K562 (cell line): ENCODE measurements at regions not wholly inside any gene's neighbourhood (a gene's known extent, or its start where the extent isn't known, plus 50 kb on each side); places are given as distances from the start of the nearest gene placed in this dataset.
A peak's percentile ranks its signal among the peaks of the same experiment; 100 is the strongest.

ENCODE experiments used
- ARID2 ChIP-seq: fragments of 450-650 bp; IDR thresholded peaks from 2 replicates; pipeline ENCODE4 v1.6.1; 2017; ENCODE audit warnings: antibody characterized with exemption, mild to moderate bottlenecking
- C11orf30 ChIP-seq: fragments of 450-650 bp; IDR thresholded peaks from 2 replicates; pipeline ENCODE4 v1.6.1; 2016; ENCODE audit warnings: low read depth, mild to moderate bottlenecking
- CEBPG ChIP-seq, 3 experiments: fragments of 200-800 bp in 1 of 3; sonication (Bioruptor generic) in 1 of 3; sonication (generic) in 1 of 3; formaldehyde crosslinking in 1 of 3; IDR thresholded peaks in 2 of 3; conservative IDR thresholded peaks in 1 of 3; 2 replicates each; pipeline versions ENCODE4 v1.6.1 to v1.8.0; 2016 to 2022; ENCODE audit warnings: missing compliant biosample characterization in 2 of 3, missing genetic modification characterization in 2 of 3, mild to moderate bottlenecking in 1 of 3, missing genetic modification reagents in 1 of 3
- CREB1 ChIP-seq, 2 experiments: sonication (generic) in 1 of 2; formaldehyde crosslinking in 1 of 2; IDR thresholded peaks; 2 replicates each; pipeline versions ENCODE4 v1.6.1 to v1.8.0; 2012 to 2022; ENCODE audit warnings: inconsistent platforms in 1 of 2, mild to moderate bottlenecking in 1 of 2, missing genetic modification reagents in 1 of 2, moderate library complexity in 1 of 2
- EP400 ChIP-seq: fragments of 450-650 bp; IDR thresholded peaks from 2 replicates; pipeline ENCODE4 v1.6.1; 2017; ENCODE audit warnings: antibody characterized with exemption, mild to moderate bottlenecking, moderate library complexity
- GTF2A2 ChIP-seq: IDR thresholded peaks from 2 replicates; pipeline ENCODE4 v1.6.1; 2016; ENCODE audit warnings: mild to moderate bottlenecking, missing genetic modification characterization, missing compliant biosample characterization
- HDGF ChIP-seq: fragments of 450-650 bp; IDR thresholded peaks from 2 replicates; pipeline ENCODE4 v1.6.1; 2016
- MAFF ChIP-seq: IDR thresholded peaks from 2 replicates; pipeline ENCODE4 v1.6.1; 2012; ENCODE audit warnings: low read length, improper control_type of control experiment
- MAFK ChIP-seq: IDR thresholded peaks from 2 replicates; pipeline ENCODE4 v1.6.1; 2011; ENCODE audit warnings: low read length, improper control_type of control experiment
- MYC ChIP-seq, 2 experiments: fragments of 250-450 bp in 1 of 2; sonication (Bioruptor Pico) in 1 of 2; IDR thresholded peaks; 2 replicates each; pipeline versions ENCODE4 v1.5.1 to v1.6.1; 2012 to 2021; ENCODE audit warnings: low read depth in 2 of 2, borderline replicate concordance in 1 of 2, improper control_type of control experiment in 1 of 2, low read length in 1 of 2, mild to moderate bottlenecking in 1 of 2, moderate library complexity in 1 of 2
- PML ChIP-seq: IDR thresholded peaks from 2 replicates; pipeline ENCODE4 v1.6.1; 2012; ENCODE audit warnings: low read length, inconsistent platforms
- SMARCE1 ChIP-seq: fragments of 450-650 bp; IDR thresholded peaks from 2 replicates; pipeline ENCODE4 v1.7.1; 2016; ENCODE audit warnings: mild to moderate bottlenecking
- TBP ChIP-seq: optimal IDR thresholded peaks from 2 replicates; pipeline ENCODE3; 2011; ENCODE audit warnings: low read depth, low read length, improper control_type of control experiment
- TRIM28 ChIP-seq: fragments of 450-650 bp; IDR thresholded peaks from 2 replicates; pipeline ENCODE4 v1.6.1; 2017
- USF1 ChIP-seq: sonication (generic); formaldehyde crosslinking; IDR thresholded peaks from 2 replicates; pipeline ENCODE4 v1.9.0; 2022; ENCODE audit warnings: mild to moderate bottlenecking, missing genetic modification reagents
- ZC3H8 ChIP-seq: fragments of 450-650 bp; IDR thresholded peaks from 2 replicates; pipeline ENCODE4 v1.6.1; 2017
- ZNF253 ChIP-seq: fragments of 250-450 bp; sonication (Bioruptor Pico); conservative IDR thresholded peaks from 2 replicates; pipeline ENCODE4 v1.6.1; 2021; ENCODE audit warnings: mild to moderate bottlenecking
- ZNF695 ChIP-seq: fragments of 450-650 bp; formaldehyde crosslinking; IDR thresholded peaks from 2 replicates; pipeline ENCODE4 v1.4.0; 2020; ENCODE audit warnings: mild to moderate bottlenecking, moderate library complexity
- ZNF766 ChIP-seq: fragments of 200-800 bp; sonication (Bioruptor generic); conservative IDR thresholded peaks from 2 replicates; pipeline ENCODE4 v1.6.1; 2016; ENCODE audit warnings: missing genetic modification characterization, missing compliant biosample characterization
- TF ChIP-seq, protein P1 (sequence below): IDR thresholded peaks from 2 replicates; pipeline ENCODE4 v1.6.1; 2011; ENCODE audit not compliant: insufficient read length; ENCODE audit errors: extremely low read depth
- TF ChIP-seq, protein P2 (sequence below): fragments of 450-650 bp; formaldehyde crosslinking; IDR thresholded peaks from 2 replicates; pipeline ENCODE4 v1.4.0; 2022; ENCODE audit warnings: mild to moderate bottlenecking, moderate library complexity

- TF ChIP-seq MAFK = peak; percentile 23; the same call in 1 of the 2 replicates
- TF ChIP-seq EP400 = 0 out of 2 replicates have a peak, but pooled peaks have one; percentile 22
- no peak for TF ChIP-seq C11orf30
- TF ChIP-seq ARID2 = no peak
- TF ChIP-seq ZC3H8 = peak; percentile 92; the same call in 1 of the 2 replicates
- no peak for TF ChIP-seq USF1 (CRISPR knock-in tag)
- TF ChIP-seq GTF2A2 = 0 out of 2 replicates have a peak, but pooled peaks have one; percentile 16
- TF ChIP-seq PML = peak; percentile 86; the same call in 1 of the 2 replicates
- peak; percentile 81 for TF ChIP-seq TBP
- TF ChIP-seq ZNF766 = 0 out of 2 replicates have a peak, but pooled peaks have one; percentile 22
- TF ChIP-seq CREB1 (IDR thresholded peaks at IDR 0.05) = peak; percentile 20; the same call in 1 of the 2 replicates
- TF ChIP-seq CREB1 (CRISPR knock-in tag; IDR thresholded peaks at IDR 0.05) = no peak
- TF ChIP-seq, protein P1, sequence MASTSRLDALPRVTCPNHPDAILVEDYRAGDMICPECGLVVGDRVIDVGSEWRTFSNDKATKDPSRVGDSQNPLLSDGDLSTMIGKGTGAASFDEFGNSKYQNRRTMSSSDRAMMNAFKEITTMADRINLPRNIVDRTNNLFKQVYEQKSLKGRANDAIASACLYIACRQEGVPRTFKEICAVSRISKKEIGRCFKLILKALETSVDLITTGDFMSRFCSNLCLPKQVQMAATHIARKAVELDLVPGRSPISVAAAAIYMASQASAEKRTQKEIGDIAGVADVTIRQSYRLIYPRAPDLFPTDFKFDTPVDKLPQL = peak; percentile 41
- no peak for TF ChIP-seq TRIM28
- no peak for TF ChIP-seq ZNF253 (CRISPR knock-in tag)
- TF ChIP-seq CEBPG (CRISPR knock-in tag; IDR thresholded peaks at IDR 0.05) = no peak
- peak in 1 of 2 experiments; percentile 67; a peak in 2 of 4 replicates for TF ChIP-seq CEBPG (tag; conservative IDR thresholded peaks at IDR 0.05 in 1 of 2, IDR thresholded peaks at IDR 0.05 in 1 of 2)
- TF ChIP-seq ZNF695 (CRISPR knock-in tag) = no peak
- no peak for TF ChIP-seq SMARCE1
- peak; percentile 48; the same call in 1 of the 2 replicates for TF ChIP-seq MYC (IDR thresholded peaks at IDR 0.05; ENCODE audit: low read depth, low read length)
- TF ChIP-seq MYC (CRISPR knock-in tag; IDR thresholded peaks at IDR 0.05; ENCODE audit: borderline replicate concordance, low read depth) = no peak
- TF ChIP-seq HDGF = 0 out of 2 replicates have a peak, but pooled peaks have one; percentile 17
- TF ChIP-seq, protein P2, sequence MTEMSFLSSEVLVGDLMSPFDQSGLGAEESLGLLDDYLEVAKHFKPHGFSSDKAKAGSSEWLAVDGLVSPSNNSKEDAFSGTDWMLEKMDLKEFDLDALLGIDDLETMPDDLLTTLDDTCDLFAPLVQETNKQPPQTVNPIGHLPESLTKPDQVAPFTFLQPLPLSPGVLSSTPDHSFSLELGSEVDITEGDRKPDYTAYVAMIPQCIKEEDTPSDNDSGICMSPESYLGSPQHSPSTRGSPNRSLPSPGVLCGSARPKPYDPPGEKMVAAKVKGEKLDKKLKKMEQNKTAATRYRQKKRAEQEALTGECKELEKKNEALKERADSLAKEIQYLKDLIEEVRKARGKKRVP = no peak
- 0 out of 2 replicates have a peak, but pooled peaks have one; percentile 1 for TF ChIP-seq MAFF
Measured at GRCh38 chr6:14966906-14967711, 278.8 kb upstream of the JARID2 start (continued).
